RCC 7860 (cell line): ENCODE measurements at regions not wholly inside any gene's neighbourhood (a gene's known extent, or its start where the extent isn't known, plus 50 kb on each side); places are given as distances from the start of the nearest gene placed in this dataset.

Experiments used
- DNase-seq: peaks from one replicate; pipeline ENCODE4 v3.0.0-alpha.2; 2015; ENCODE audit warnings: low spot score
- FAIRE-seq: peaks from 2 replicates; lab custom pipeline; 2012; peaks lifted over from hg19 to GRCh38; lab: Jason Lieb, UNC

DNA sequence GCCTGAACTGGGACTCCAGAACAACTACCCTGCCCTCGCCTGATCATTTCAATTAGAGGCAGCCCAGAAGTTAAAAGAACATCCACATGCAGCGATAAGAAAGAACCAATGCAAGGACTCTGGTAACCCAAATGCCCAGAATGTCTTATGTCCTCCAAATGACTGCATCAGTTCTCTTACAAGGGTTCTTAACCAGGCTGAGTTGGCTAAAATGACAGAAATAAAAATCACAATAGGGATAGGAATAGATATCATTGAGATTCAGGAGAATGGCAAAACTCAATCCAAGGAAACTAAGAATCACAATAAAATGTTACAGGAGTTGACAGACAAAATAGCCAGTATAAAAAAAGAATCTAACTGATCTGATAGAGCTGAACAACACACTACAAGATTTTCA, 80.1 kb upstream of the PTGFR start:
- no peak for DNase-seq
- FAIRE-seq, result no peak

DNA sequence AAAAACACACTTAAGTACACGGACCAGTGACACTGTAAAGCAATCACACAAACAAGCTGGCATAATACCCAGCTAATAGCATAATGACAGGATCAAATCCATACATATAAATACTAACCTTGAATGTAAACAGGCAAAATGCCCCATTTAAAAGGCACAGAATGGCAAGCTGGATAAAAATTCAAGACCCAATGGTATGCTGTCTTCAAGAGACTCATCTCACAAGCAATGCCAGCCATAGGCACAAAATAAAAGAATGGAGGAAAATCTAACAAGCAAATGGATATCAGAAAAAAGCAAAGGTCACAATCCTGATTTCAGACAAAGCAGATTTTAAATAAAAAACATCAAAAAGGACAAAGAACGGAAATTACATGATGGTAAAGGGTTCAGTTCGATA, 79.1 kb upstream of the PTGFR start:
- DNase-seq, result no peak
- FAIRE-seq, result no peak

DNA sequence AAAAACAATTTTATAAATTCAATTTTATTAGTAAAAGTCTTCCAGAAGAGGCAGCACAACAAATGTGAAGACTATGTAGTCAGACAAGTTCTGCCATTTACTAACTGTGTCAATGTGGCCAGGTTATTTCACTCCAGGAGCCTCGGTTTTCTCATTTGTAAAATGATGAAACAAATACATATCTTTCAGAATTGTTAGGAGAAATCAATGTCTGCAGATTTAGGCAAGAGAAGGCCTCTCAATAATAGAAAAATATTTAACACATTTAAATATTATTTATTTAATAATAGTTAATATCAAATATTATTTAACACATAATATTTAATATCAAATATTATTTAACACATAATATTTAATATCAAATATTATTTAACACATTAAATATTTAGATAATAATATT, 75.6 kb upstream of the PTGFR start:
- DNase-seq, result no peak
- no peak for FAIRE-seq

DNA sequence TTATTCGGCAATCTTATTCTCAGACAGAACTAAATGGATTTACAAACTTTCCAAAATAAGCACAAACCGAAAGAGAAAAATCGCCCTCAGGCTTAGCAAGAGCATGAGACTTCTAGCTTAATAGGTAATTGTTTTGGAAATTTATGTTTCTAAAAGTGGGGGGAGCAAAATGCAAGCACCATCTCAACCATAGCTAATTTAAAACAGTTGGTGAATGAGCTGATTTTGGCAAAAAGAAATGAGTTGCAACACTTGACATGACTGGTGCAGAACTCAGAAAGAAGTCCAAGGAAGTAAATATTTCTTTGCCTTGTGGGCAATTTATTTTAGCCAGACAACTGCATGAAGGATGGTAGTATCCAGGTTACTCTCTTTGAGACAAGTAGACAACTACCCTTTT, 71.5 kb upstream of the PTGFR start:
- DNase-seq (no peak), FAIRE-seq (no peak)

DNA sequence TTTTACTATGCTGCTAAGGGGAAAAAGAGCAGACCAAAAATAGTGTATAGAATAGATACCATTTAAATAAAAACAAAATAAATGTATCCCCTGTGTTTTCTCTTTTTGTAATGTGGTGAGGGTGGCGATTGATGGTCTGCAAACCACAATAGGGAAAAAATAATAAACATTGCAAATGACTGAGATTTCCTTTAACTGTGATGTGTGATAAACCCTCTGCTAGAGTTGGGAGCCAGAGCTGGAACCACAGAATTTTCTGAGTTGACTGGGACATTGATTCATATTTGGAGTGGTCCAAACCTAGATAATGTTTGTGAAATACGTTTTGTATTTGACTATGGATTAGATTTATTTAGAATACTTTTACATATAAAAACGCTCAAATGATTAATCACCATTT, 70.6 kb upstream of the PTGFR start:
- DNase-seq (no peak), FAIRE-seq (no peak)

DNA sequence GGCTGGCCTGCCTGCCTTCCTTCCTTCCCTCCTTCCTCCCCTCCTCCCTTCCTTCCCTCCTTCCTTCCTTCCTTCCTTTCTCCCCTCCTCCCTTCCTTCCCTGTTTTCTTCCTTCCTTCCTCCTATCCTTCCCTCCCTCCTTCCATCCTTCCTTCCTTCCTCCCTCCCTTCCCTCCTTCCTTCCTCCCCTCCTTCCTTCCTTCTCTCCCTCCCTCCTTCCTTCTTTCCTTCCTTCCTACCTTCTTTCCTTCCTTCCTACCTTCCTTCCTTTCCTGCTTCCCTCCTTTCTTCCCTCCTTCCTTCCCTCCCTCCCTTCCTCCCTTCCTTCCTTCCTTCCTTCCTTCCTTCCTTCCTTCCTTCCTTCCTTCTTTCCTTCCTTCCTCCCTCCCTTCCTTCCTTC, 70.1 kb upstream of the PTGFR start:
- no peak for DNase-seq
- FAIRE-seq, result no peak

DNA sequence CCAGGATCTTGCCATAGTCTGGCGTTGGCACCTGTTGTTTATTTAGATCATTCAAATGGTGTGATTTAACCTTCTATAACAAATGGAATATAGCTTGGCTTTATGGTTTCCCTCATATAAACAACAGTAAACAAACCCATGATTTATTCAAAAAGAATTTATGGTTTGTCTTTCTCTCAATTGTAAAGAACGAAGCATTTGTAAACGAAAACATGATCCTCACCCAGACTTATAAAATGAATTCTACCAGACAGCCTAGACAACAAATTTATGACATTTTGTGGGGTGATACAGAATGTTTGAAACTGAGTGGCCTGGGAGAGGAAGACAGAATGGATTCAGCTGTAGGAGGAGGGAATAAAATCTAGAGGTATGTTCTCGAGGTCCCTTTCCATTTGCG, 66.1 kb upstream of the PTGFR start:
- DNase-seq (no peak), FAIRE-seq (no peak)

DNA sequence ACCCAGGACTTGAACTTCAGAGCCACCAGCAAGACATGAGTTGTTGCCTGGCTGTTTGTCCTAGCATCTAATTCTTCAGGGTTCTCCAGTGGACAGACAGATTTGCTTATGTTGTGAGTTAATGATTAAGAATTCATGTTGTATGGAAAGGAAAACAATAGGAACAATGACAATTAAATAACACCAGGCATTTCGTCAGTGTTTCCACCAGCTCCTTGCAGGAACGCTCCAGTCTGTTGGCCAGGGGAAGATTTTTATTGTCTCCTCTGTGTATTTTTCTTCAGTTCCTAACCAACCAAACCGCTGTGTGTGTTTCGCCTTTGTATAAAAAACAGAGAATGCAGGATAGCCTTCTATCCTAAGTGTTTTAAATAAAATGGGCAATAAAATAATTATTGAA, 64.4 kb upstream of the PTGFR start:
- FAIRE-seq (no peak), DNase-seq (no peak)

DNA sequence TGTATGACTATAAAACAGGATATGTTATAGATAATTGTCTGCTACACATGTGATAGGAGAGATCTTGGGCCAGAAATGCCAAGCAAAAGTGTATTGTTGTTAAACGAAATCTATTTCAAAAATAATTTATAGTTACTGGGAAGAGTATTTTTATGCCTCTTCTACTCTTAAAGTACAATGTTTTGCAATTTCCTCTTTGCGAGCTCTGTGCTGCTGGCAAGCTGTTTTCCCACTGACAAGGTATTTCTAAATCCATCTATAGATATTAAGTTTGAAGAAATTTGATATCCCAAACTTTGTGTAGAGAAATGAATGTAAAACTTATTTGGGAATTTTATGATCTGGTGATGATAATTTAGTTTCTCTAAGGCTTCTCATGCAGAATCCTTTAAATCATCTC, 63.3 kb upstream of the PTGFR start:
- DNase-seq (no peak), FAIRE-seq (no peak)

DNA sequence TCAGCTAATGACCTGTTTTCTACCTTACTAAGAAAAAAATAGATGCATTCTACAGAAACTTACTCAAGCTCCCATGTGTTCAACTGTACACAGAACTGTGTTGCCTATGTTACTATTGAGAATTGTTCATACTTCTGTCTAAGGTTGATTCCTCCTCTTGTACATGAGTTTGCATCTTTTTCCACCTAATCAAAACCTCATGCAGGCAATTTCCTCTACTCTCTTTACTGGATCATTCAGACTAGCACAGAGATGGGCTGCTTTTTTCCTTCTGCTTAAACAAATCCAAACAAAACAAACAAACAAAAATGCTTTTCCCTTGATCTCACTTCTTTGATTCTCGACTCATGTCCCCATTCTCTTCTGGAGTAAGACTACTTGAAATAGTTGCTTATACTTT, 58.8 kb upstream of the PTGFR start:
- no peak for FAIRE-seq

DNA sequence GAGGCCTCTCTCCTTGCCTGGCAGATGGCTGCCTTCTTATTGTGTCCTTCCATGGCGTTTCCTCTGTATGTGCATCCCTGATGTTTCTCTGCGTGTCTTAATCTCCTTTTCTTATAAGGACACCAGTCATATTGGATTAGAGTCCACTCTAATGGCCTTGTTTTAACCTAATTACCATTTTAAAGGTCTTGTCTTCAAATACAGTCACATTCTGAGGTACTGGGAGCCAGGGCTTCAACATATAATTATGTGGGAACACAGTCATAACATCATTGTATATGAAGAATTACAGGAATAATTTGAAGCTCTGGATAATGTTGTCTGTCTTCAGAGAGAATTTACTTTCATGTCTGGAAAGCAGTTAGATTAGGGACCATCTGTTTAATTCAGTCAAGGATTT, 56.4 kb upstream of the PTGFR start:
- FAIRE-seq (no peak), DNase-seq (no peak)

More for the DNA sequence above, 58.8 kb upstream of the PTGFR start:
- DNase-seq, result no peak

DNA sequence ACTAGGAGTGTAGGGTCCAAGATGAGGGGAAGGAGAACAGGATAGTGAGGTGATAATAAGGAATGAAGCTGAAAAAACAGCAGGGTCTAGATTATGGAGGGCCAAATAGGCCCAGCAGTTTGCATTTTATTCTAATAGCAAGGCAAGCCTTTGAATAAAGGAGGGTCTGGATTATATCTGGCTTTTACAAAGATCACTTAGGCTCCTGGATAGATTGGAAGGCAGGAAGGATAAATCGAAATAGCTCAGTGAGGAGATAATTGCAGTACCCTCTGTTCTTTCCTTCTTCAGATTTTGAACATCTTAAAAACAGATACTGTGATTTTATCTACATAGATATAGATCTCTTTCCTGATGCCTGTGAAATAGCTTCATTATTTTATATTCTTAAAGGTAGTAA, 53.8 kb upstream of the PTGFR start:
- no peak for FAIRE-seq
- DNase-seq, result no peak

DNA sequence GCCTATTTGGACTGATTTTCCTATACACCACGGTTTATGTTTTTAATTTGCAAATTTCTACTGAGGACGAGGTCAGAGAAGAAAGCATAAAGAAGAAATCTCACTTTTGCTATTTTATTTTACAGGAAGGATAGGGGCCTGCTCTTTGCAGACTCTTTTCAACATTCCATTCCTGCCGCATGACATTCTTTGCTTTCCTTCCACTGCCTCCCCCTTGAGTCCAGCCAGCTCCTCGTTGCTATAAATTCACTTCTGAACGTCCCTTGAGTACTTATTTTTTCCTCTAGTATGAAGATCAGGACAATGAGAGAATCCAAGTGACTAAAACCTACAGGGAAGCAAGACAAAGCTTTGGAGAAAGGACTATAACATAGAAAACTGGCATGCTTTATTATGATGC, 53.4 kb upstream of the PTGFR start:
- no peak for DNase-seq
- no peak for FAIRE-seq

DNA sequence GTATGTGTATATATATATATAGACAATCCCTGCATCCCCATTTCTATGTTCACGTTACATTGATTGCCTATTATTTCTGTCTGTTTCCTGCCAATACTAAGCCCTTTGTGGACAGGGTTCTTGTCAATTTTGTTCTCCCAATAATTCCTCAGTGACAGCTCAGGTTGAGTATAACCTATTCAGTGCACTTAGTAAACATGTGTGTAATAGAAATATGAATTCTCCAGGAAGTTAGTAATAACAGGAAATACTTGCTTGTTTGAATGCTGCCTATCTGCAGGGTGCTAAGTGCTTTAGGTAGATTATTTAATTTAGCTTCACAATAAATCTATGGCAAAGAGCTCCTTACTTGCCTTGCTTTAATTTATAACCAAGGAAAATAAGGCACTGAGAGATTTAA, 52.8 kb upstream of the PTGFR start:
- DNase-seq (no peak), FAIRE-seq (no peak)

DNA sequence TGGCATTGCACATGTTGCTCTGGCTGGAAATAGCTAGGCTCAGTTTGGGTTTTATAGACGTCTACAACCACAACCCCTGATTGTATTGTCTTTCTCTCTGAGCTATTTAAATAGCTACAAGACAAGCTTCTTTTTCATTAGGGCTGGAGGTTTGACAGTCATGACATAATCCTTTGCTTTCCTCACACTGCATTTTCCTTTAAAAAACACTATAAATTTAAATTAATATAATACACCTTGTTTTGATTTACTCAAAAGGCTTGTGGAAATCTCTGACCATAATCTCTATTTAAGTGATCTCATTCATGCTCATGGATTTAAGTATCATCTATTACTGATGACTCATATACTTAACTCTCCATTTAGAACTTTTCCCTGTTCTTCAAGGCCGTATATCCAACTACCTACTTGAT, 50.4 kb upstream of the PTGFR start:
- DNase-seq, result peak; percentile 77
- peak; percentile 97 for FAIRE-seq
